Panc1 (cell line): ENCODE measurements at regions not wholly inside any gene's neighbourhood (a gene's known extent, or its start where the extent isn't known, plus 50 kb on each side); places are given as distances from the start of the nearest gene placed in this dataset.

ENCODE experiments used
- ATAC-seq: fragments of 200-7000 bp; cut with Tn5 transposase; 2 replicates; pipeline ENCODE4 v1.9.1; 2020; ENCODE audit warnings: mild to moderate bottlenecking, moderate library complexity
- BruUV-seq: library from RNA; stranded (reverse); fragments of 400-500 nt; replicated peaks from 2 replicates; lab custom pipeline; 2021; lab: Mats Ljungman, UMichigan
- CTCF ChIA-PET: fragments of 300-600 bp; sonication (Branson Sonifier 250); formaldehyde crosslinking; loops from one replicate; lab custom pipeline; 2022; ENCODE audit warnings: antibody characterized with exemption; lab: Charles Lee
- POLR2A ChIA-PET: fragments of 300-600 bp; sonication (Branson Sonifier 250); formaldehyde crosslinking; loops from one replicate; lab custom pipeline; 2022; ENCODE audit warnings: antibody characterized with exemption; lab: Charles Lee
- DNase-seq: peaks from one replicate; pipeline ENCODE4 v3.0.0-alpha.2; 2010; ENCODE audit warnings: low read depth, low spot score
- H3K27ac ChIP-seq: 2 replicates; pipeline ENCODE4 v1.5.1; 2011; ENCODE audit warnings: mild to moderate bottlenecking, low read length, inconsistent platforms
- H3K27me3 ChIP-seq: fragments of 200-500 bp; sonication (Bioruptor generic); 2 replicates; pipeline ENCODE4 v1.6.0; 2014; ENCODE audit warnings: low read length, inconsistent platforms; ENCODE audit not compliant: control insufficient read depth, insufficient read depth
- H3K36me3 ChIP-seq: fragments of 200-500 bp; sonication (Bioruptor generic); 2 replicates; pipeline ENCODE4 v1.5.1; 2014; ENCODE audit warnings: inconsistent platforms, mild to moderate bottlenecking, low read length, moderate library complexity; ENCODE audit not compliant: control insufficient read depth, insufficient read depth
- H3K4me1 ChIP-seq: 2 replicates; pipeline ENCODE4 v1.5.1; 2011; ENCODE audit warnings: inconsistent platforms, mild to moderate bottlenecking, low read length, moderate library complexity; ENCODE audit not compliant: control insufficient read depth, insufficient read depth
- H3K4me3 ChIP-seq, 2 experiments: 2 replicates each; pipeline ENCODE4 v1.5.1; 2011 to 2012; ENCODE audit warnings: low read depth in 2 of 2, low read length in 2 of 2, mild to moderate bottlenecking in 2 of 2, inconsistent platforms in 1 of 2, moderate library complexity in 1 of 2
- H3K9me3 ChIP-seq: fragments of 200-500 bp; sonication (Bioruptor generic); 2 replicates; pipeline ENCODE4 v1.5.1; 2014; ENCODE audit warnings: low read depth, mild to moderate bottlenecking, inconsistent platforms, low read length, moderate library complexity; ENCODE audit not compliant: control insufficient read depth, insufficient read depth
- POLR2AphosphoS5 ChIP-seq: IDR thresholded peaks from 2 replicates; pipeline ENCODE4 v1.6.1; 2012; ENCODE audit warnings: mild to moderate bottlenecking, low read depth, low read length, moderate library complexity
- SIN3A ChIP-seq: IDR thresholded peaks from 2 replicates; pipeline ENCODE4 v1.6.1; 2012; ENCODE audit warnings: low read depth, mild to moderate bottlenecking, low read length, moderate library complexity, borderline replicate concordance; ENCODE audit not compliant: insufficient read depth
- TCF7L2 ChIP-seq: IDR thresholded peaks from 2 replicates; pipeline ENCODE4 v1.6.1; 2011; ENCODE audit warnings: mild to moderate bottlenecking, low read depth, low read length, inconsistent platforms
- in situ Hi-C: cut with HindIII; loops from 2 replicates; pipeline ENCODE4 v1.10.0; 2016; ENCODE audit warnings: low sequenced_read_pairs, low pct_unique_long_range_greater_than_20kb
- intact Hi-C: fragments of 100-400 bp; cut with micrococcal nuclease; formaldehyde crosslinking; loops from one replicate; pipeline ENCODE4 v1.10.0; 2022; ENCODE audit not compliant: unreplicated experiment
- TF ChIP-seq, protein P1 (sequence below): fragments of 450-650 bp; IDR thresholded peaks from 2 replicates; pipeline ENCODE4 v1.5.1; 2017; ENCODE audit warnings: mild to moderate bottlenecking
- TF ChIP-seq, protein P2 (sequence below), 2 experiments: IDR thresholded peaks; 2 replicates each; pipeline ENCODE4 v1.6.1; 2011 to 2012; ENCODE audit warnings: low read depth in 2 of 2, control low read depth in 1 of 2, low read length in 1 of 2, mild to moderate bottlenecking in 1 of 2, moderate library complexity in 1 of 2; ENCODE audit not compliant: insufficient read depth in 1 of 2

DNA sequence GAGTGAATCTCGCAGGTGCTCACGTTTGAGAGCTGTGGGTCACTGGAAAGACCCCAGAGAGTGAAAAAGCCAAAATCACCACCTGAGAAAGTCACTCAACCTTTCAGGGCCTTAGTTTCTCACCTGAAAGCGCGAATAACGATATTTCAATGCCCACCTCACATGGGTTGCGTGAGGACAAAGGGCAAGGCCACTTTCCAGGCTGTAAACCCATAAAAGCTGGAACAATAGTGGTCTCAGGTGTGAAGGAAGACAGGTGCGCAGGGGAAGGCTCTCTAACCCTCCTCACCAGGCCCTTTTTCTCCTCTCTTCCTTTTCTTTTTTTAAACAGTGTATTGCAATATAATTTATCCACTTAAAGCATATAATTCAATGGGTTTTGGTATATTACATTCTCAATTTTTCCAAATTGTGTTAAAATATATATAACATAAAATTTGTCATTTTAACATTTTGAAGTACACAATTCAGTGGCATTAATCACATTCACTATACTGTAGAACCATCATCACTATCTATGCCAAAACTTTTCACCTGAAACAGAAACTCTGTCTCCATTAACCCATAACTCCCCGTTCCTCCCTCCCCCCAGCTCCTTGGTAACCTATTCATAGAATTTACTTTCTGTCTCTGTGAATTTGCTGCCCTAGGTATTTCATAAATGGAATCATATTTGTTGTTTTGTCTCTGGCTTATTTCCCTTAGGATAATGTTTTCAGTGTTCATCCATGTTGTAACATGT lies 118.4 kb upstream of the TNR start:
- ChIA-PET CTCF (no interaction called here), POLR2A (no interaction called here)
- no peaks in the 10 kb centered on the region for H3K4me1 ChIP-seq
- no peak for DNase-seq
- no peak for ATAC-seq
- intact Hi-C loops: no loop called here
- no peaks in the 10 kb centered on the region for H3K9me3 ChIP-seq
- no peak overlapping the region for H3K4me3 ChIP-seq
- no peaks in the 10 kb centered on the region for H3K36me3 ChIP-seq
- H3K27me3 ChIP-seq: peaks cover 7% of the 10 kb centered on the region
- H3K27ac ChIP-seq: no peak overlapping the region
- TF ChIP-seq, protein P1, sequence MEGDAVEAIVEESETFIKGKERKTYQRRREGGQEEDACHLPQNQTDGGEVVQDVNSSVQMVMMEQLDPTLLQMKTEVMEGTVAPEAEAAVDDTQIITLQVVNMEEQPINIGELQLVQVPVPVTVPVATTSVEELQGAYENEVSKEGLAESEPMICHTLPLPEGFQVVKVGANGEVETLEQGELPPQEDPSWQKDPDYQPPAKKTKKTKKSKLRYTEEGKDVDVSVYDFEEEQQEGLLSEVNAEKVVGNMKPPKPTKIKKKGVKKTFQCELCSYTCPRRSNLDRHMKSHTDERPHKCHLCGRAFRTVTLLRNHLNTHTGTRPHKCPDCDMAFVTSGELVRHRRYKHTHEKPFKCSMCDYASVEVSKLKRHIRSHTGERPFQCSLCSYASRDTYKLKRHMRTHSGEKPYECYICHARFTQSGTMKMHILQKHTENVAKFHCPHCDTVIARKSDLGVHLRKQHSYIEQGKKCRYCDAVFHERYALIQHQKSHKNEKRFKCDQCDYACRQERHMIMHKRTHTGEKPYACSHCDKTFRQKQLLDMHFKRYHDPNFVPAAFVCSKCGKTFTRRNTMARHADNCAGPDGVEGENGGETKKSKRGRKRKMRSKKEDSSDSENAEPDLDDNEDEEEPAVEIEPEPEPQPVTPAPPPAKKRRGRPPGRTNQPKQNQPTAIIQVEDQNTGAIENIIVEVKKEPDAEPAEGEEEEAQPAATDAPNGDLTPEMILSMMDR: no peak
- TF ChIP-seq SIN3A (no peak), POLR2AphosphoS5 (no peak), TCF7L2 (no peak)
- TF ChIP-seq, protein P2, sequence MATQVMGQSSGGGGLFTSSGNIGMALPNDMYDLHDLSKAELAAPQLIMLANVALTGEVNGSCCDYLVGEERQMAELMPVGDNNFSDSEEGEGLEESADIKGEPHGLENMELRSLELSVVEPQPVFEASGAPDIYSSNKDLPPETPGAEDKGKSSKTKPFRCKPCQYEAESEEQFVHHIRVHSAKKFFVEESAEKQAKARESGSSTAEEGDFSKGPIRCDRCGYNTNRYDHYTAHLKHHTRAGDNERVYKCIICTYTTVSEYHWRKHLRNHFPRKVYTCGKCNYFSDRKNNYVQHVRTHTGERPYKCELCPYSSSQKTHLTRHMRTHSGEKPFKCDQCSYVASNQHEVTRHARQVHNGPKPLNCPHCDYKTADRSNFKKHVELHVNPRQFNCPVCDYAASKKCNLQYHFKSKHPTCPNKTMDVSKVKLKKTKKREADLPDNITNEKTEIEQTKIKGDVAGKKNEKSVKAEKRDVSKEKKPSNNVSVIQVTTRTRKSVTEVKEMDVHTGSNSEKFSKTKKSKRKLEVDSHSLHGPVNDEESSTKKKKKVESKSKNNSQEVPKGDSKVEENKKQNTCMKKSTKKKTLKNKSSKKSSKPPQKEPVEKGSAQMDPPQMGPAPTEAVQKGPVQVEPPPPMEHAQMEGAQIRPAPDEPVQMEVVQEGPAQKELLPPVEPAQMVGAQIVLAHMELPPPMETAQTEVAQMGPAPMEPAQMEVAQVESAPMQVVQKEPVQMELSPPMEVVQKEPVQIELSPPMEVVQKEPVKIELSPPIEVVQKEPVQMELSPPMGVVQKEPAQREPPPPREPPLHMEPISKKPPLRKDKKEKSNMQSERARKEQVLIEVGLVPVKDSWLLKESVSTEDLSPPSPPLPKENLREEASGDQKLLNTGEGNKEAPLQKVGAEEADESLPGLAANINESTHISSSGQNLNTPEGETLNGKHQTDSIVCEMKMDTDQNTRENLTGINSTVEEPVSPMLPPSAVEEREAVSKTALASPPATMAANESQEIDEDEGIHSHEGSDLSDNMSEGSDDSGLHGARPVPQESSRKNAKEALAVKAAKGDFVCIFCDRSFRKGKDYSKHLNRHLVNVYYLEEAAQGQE (IDR thresholded peaks at IDR 0.05; ENCODE audit: insufficient read depth in 1 of 2, low read depth in 2 of 2, low read length in 1 of 2): no peak
- in situ Hi-C loops: no loop called here
- BruUV-seq: no TSS peak

DNA sequence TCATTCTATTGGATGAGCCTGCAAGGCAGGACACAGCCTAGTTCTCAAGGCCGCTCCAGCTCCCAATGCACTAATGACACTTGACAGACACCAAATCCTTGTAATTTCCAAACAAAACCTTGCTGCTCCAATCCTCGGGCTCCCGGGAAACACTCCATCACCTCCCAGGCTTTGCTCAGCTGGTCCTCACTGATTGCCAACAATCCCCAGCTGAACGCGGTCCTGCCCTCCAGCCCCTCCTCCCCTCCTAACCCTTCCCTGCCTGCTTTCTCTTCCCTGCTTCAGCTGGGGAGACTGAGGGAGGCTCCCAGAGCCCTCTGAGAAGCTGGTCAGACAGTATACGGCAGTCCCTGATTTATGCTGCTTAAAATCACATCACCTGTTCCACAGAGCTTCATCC lies 114.4 kb upstream of the TNR start:
- DNase-seq (no peak), ATAC-seq (no peak)
- H3K4me1 ChIP-seq: no peaks in the 10 kb centered on the region
- in situ Hi-C loops: no loop called here
- BruUV-seq: no TSS peak
- POLR2A ChIA-PET: no interaction called here
- CTCF ChIA-PET: no interaction called here
- TF ChIP-seq POLR2AphosphoS5 (no peak), SIN3A (no peak), TCF7L2 (no peak)
- TF ChIP-seq, protein P2 (IDR thresholded peaks at IDR 0.05; ENCODE audit: insufficient read depth in 1 of 2, low read depth in 2 of 2, low read length in 1 of 2): no peak
- TF ChIP-seq, protein P1: no peak
- intact Hi-C loops: no loop called here
- no peaks in the 10 kb centered on the region for H3K9me3 ChIP-seq
- no peak overlapping the region for H3K27ac ChIP-seq
- H3K4me3 ChIP-seq: no peak overlapping the region
- peaks cover 15% of the 10 kb centered on the region for H3K27me3 ChIP-seq
- H3K36me3 ChIP-seq: no peaks in the 10 kb centered on the region
